WTC11 (cell line): ENCODE measurements at regions not wholly inside any gene's neighbourhood (a gene's known extent, or its start where the extent isn't known, plus 50 kb on each side); places are given as distances from the start of the nearest gene placed in this dataset.
"Not testable (repeated sequence)": the region's sequence is repeated elsewhere in the genome, so short reads cannot be mapped to it uniquely, and the experiment has no call there.

ENCODE experiments used
- ATAC-seq: fragments of 200-7000 bp; cut with Tn5 transposase; 2 replicates; pipeline ENCODE4 v1.10.0; 2021; ENCODE audit warnings: mild to moderate bottlenecking, moderate library complexity
- CTCF ChIA-PET: fragments of 300-600 bp; sonication (Branson Sonifier 250); formaldehyde crosslinking; loops from one replicate; lab custom pipeline; 2021; ENCODE audit warnings: antibody characterized with exemption; lab: Charles Lee
- POLR2A ChIA-PET: fragments of 350-600 bp; sonication (Branson Sonifier 250); formaldehyde crosslinking; loops from one replicate; lab custom pipeline; 2021; ENCODE audit warnings: antibody characterized with exemption; lab: Charles Lee
- DNase-seq: peaks from one replicate; pipeline ENCODE4 v3.0.0; 2021; ENCODE audit warnings: low spot score
- H3K27ac Mint-ChIP-seq: 2 replicates; pipeline ENCODE4 v1.8.0; 2021; ENCODE audit warnings: mixed read lengths
- H3K27me3 Mint-ChIP-seq: 2 replicates; pipeline ENCODE4 v1.8.0; 2021; ENCODE audit warnings: low read depth, mild to moderate bottlenecking, moderate library complexity, mixed read lengths
- H3K36me3 Mint-ChIP-seq: 2 replicates; pipeline ENCODE4 v1.8.0; 2021; ENCODE audit warnings: mixed read lengths
- H3K4me1 Mint-ChIP-seq: 2 replicates; pipeline ENCODE4 v1.8.0; 2022; ENCODE audit warnings: mixed read lengths
- H3K4me3 Mint-ChIP-seq: 2 replicates; pipeline ENCODE4 v1.8.0; 2021; ENCODE audit warnings: mild to moderate bottlenecking, moderate library complexity, mixed read lengths
- H3K9me3 Mint-ChIP-seq: 2 replicates; pipeline ENCODE4 v1.8.0; 2021; ENCODE audit warnings: mixed read lengths
- E2F5 ChIP-seq: sonication (generic); formaldehyde crosslinking; IDR thresholded peaks from 2 replicates; pipeline ENCODE4 v1.8.1; 2022; ENCODE audit warnings: mild to moderate bottlenecking, moderate library complexity, missing genetic modification reagents
- JAZF1 ChIP-seq: fragments of 250-450 bp; sonication (Bioruptor Pico); IDR thresholded peaks from 2 replicates; pipeline ENCODE4 v1.9.0; 2021; ENCODE audit warnings: moderate library complexity, mild to moderate bottlenecking, inconsistent platforms
- NFATC4 ChIP-seq: fragments of 250-450 bp; sonication (Bioruptor Pico); IDR thresholded peaks from 2 replicates; pipeline ENCODE4 v1.9.0; 2021; ENCODE audit warnings: mild to moderate bottlenecking
- PRDM15 ChIP-seq: sonication (generic); formaldehyde crosslinking; IDR thresholded peaks from 2 replicates; pipeline ENCODE4 v1.8.0; 2022; ENCODE audit warnings: missing genetic modification reagents
- SMAD3 ChIP-seq: sonication (generic); formaldehyde crosslinking; IDR thresholded peaks from 2 replicates; pipeline ENCODE4 v1.8.0; 2022; ENCODE audit warnings: missing genetic modification reagents, mild to moderate bottlenecking, borderline replicate concordance
- ZNF219 ChIP-seq: sonication (generic); formaldehyde crosslinking; IDR thresholded peaks from 2 replicates; pipeline ENCODE4 v1.8.0; 2023; ENCODE audit warnings: missing genetic modification reagents, mild to moderate bottlenecking, borderline replicate concordance
- ZNF671 ChIP-seq: fragments of 250-450 bp; sonication (Bioruptor Pico); IDR thresholded peaks from 2 replicates; pipeline ENCODE4 v1.8.0; 2021; ENCODE audit warnings: mild to moderate bottlenecking
- TF ChIP-seq, protein P1 (sequence below): fragments of 200-600 bp; IDR thresholded peaks from 2 replicates; pipeline ENCODE4 v1.8.0; 2022; ENCODE audit warnings: antibody characterized with exemption

DNA sequence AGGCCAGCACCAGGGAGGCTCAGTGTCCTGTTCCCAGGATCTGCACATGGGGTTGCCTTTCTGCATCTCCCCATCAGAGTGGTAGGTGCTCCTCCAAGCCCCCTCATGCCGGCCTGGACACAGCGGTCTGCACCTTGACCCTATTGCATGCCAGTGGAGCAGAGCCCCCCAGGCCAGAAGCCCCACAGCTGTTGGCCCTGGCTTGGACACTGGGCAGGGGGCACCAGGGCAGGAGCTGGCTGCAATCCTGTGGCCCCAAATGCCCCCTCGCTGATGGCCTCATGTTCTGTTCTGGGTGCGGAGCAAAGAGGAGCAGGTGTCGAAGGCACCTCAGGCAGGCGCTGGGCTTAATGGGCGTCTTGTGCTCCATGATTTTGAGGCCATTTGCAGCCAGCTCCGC, 62.7 kb downstream of the CCDC74A start (continued):
- TF ChIP-seq SMAD3 (CRISPR knock-in tag) (no peak), JAZF1 (CRISPR knock-in tag) (no peak), NFATC4 (CRISPR knock-in tag) (no peak), ZNF671 (CRISPR knock-in tag) (no peak), ZNF219 (CRISPR knock-in tag) (no peak), PRDM15 (CRISPR knock-in tag) (no peak)
- TF ChIP-seq, protein P1, sequence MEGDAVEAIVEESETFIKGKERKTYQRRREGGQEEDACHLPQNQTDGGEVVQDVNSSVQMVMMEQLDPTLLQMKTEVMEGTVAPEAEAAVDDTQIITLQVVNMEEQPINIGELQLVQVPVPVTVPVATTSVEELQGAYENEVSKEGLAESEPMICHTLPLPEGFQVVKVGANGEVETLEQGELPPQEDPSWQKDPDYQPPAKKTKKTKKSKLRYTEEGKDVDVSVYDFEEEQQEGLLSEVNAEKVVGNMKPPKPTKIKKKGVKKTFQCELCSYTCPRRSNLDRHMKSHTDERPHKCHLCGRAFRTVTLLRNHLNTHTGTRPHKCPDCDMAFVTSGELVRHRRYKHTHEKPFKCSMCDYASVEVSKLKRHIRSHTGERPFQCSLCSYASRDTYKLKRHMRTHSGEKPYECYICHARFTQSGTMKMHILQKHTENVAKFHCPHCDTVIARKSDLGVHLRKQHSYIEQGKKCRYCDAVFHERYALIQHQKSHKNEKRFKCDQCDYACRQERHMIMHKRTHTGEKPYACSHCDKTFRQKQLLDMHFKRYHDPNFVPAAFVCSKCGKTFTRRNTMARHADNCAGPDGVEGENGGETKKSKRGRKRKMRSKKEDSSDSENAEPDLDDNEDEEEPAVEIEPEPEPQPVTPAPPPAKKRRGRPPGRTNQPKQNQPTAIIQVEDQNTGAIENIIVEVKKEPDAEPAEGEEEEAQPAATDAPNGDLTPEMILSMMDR: no peak

- POLR2A ChIA-PET: no interaction called here
- Mint-ChIP-seq H3K4me3 (no peak overlapping the region), H3K4me1 (no peaks in the 10 kb centered on the region)
- TF ChIP-seq E2F5: no peak
- TF ChIP-seq, all 79 proteins: peak for 0
- ATAC-seq (no peak), DNase-seq (no peak)
- no peak overlapping the region for H3K27ac Mint-ChIP-seq
- no peaks in the 10 kb centered on the region for H3K36me3 Mint-ChIP-seq
- no peaks in the 10 kb centered on the region; the same call in 1 of the 2 replicates for H3K27me3 Mint-ChIP-seq
- no peaks in the 10 kb centered on the region for H3K9me3 Mint-ChIP-seq
- CTCF ChIA-PET: interaction anchor here (1.2 kb wide), 1 partner anchor 82 kb away, joined by 4 read pairs; no protein-coding TSS in a partner anchor
These were observed 63.2 kb downstream of the CCDC74A start for GRCh38 chr2:131590896-131591295.

DNA sequence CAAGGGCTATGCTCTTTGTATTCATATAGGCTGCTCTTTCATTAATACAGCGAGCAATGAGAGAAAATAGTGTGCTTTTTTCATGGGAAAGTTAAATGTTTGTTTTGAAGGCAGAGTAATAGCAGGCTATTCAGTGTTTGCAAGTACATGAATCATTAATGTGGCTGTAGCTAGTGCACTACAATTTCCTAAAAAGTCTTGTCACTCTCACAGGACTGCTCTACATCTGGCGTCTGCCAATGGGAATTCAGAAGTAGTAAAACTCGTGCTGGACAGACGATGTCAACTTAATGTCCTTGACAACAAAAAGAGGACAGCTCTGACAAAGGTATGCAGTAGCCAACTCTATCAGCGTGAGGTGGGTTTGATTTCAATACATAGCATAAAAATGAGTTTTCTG, 68.9 kb downstream of the CCDC74A start:
- not testable (repeated sequence) for H3K4me3 Mint-ChIP-seq, H3K27ac Mint-ChIP-seq

DNA sequence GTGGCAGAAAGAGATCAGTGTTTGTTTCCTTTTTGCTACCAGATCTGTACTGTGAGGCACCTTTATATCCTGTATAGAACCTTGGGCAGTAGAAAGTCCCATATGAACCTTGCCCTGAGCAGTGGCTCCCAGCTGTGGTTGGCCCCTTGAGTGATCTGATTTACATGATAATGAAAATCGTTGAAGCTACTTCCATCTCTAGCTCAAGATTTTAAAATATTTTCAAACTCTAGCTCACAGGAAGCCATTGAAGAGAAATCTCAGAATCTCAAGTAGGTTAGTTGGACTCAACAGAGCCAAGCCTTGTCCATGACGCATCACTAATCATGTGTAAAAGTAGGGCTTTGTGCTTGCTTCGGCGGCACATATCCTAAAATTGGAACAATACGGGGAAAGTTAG, 74.8 kb downstream of the CCDC74A start:
- DNase-seq, H3K27me3 Mint-ChIP-seq, H3K27ac Mint-ChIP-seq, H3K9me3 Mint-ChIP-seq, H3K36me3 Mint-ChIP-seq, ATAC-seq, H3K4me3 Mint-ChIP-seq, POLR2A ChIA-PET: not testable (repeated sequence)
- CTCF ChIA-PET: interaction anchor here (0.8 kb wide), 1 partner anchor 70 kb away, joined by 3 read pairs; no protein-coding TSS in a partner anchor
- peaks cover 22% of the 10 kb centered on the region for H3K4me1 Mint-ChIP-seq

More for the DNA sequence above, 68.9 kb downstream of the CCDC74A start:
- ATAC-seq, H3K9me3 Mint-ChIP-seq, CTCF ChIA-PET, H3K4me1 Mint-ChIP-seq, DNase-seq, POLR2A ChIA-PET, H3K36me3 Mint-ChIP-seq, H3K27me3 Mint-ChIP-seq: not testable (repeated sequence)

DNA sequence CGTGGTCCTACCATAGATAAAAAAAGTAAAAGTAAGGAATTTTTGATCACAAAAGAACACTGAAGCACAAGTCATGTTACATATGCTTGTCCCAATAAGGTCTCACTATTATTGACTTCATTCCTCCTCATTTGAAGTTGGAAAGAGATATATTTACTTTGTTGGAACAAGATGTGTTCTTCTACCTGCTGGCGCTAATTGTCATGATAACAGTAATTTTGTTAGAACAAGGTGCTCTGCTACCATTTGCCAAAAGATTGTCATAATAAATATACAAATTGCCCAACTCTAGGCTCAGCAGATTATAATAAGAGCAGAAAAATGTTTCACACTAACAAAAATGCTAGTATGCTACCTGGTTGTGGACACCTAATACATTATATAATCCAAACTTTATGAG, 77.0 kb downstream of the CCDC74A start:
- H3K36me3 Mint-ChIP-seq, H3K27me3 Mint-ChIP-seq, ATAC-seq, CTCF ChIA-PET, H3K4me3 Mint-ChIP-seq, H3K27ac Mint-ChIP-seq, POLR2A ChIA-PET, H3K9me3 Mint-ChIP-seq, DNase-seq: not testable (repeated sequence)
- H3K4me1 Mint-ChIP-seq: peaks cover 22% of the 10 kb centered on the region

DNA sequence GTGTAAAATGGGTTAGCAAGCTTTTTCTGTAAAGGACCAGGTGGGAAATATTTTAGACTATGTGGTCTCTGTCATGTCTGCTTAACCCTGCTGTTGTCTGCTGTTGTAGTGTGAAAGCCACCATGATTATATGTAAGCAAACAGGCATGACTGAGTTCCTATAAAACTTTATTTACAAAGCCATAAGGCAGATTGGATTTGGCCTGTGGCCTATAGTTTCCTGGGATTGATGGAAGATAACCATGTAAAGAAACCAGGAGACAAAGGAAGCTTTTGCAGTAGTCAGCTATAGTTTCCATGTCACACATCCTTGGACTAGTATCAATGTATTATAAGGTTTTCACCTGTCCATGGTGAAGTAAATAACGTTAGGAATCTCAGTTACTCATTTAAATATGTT, 78.7 kb downstream of the CCDC74A start:
- H3K4me3 Mint-ChIP-seq, POLR2A ChIA-PET, H3K27ac Mint-ChIP-seq, ATAC-seq, CTCF ChIA-PET, H3K36me3 Mint-ChIP-seq, H3K27me3 Mint-ChIP-seq, DNase-seq, H3K9me3 Mint-ChIP-seq: not testable (repeated sequence)
- H3K4me1 Mint-ChIP-seq: peaks cover 18% of the 10 kb centered on the region

- POLR2A ChIA-PET, H3K9me3 Mint-ChIP-seq, H3K27me3 Mint-ChIP-seq, H3K27ac Mint-ChIP-seq, H3K4me3 Mint-ChIP-seq, DNase-seq, CTCF ChIA-PET, H3K36me3 Mint-ChIP-seq, ATAC-seq: not testable (repeated sequence)
- H3K4me1 Mint-ChIP-seq: peaks cover 11% of the 10 kb centered on the region
These were observed 79.4 kb downstream of the CCDC74A start for GRCh38 chr2:131607056-131607455.

GRCh38 chr2:131614539-131614938, 86.9 kb downstream of the CCDC74A start:
- H3K9me3 Mint-ChIP-seq, H3K36me3 Mint-ChIP-seq, H3K27ac Mint-ChIP-seq, CTCF ChIA-PET, H3K27me3 Mint-ChIP-seq, DNase-seq, ATAC-seq, H3K4me1 Mint-ChIP-seq, POLR2A ChIA-PET, H3K4me3 Mint-ChIP-seq: not testable (repeated sequence)

GRCh38 chr2:131618320-131618719, 90.6 kb downstream of the CCDC74A start:
- ATAC-seq, POLR2A ChIA-PET, H3K27me3 Mint-ChIP-seq, H3K27ac Mint-ChIP-seq, H3K4me1 Mint-ChIP-seq, H3K36me3 Mint-ChIP-seq, DNase-seq, CTCF ChIA-PET, H3K9me3 Mint-ChIP-seq, H3K4me3 Mint-ChIP-seq: not testable (repeated sequence)
